ENCODE measurements at regions not wholly inside any gene's neighbourhood (a gene's known extent, or its start where the extent isn't known, plus 50 kb on each side); places are given as distances from the start of the nearest gene placed in this dataset.

DNA sequence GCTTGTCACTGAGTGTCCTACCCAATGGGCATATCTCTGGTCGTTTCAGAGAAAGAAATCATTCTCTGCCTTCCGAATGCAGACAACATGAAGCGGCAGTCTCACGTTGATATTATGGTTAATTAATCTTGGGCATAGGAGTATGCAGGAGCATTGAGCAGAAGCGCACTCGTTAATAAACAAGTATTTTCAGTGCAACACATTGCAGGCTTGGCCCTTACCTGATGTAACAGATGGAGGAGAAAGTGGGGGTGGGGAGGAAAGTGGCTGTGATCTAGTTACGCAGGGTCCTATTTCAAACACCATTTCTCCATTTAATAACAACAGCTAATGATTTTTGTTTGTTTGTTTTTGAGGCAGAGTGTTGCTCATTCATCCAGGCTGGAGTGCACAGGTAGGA lies 414.0 kb upstream of the RBFOX1 start:
- TF ChIP-seq, protein P1, sequence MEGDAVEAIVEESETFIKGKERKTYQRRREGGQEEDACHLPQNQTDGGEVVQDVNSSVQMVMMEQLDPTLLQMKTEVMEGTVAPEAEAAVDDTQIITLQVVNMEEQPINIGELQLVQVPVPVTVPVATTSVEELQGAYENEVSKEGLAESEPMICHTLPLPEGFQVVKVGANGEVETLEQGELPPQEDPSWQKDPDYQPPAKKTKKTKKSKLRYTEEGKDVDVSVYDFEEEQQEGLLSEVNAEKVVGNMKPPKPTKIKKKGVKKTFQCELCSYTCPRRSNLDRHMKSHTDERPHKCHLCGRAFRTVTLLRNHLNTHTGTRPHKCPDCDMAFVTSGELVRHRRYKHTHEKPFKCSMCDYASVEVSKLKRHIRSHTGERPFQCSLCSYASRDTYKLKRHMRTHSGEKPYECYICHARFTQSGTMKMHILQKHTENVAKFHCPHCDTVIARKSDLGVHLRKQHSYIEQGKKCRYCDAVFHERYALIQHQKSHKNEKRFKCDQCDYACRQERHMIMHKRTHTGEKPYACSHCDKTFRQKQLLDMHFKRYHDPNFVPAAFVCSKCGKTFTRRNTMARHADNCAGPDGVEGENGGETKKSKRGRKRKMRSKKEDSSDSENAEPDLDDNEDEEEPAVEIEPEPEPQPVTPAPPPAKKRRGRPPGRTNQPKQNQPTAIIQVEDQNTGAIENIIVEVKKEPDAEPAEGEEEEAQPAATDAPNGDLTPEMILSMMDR (IDR thresholded peaks at IDR 0.05; ENCODE audit: extremely low read depth in 1 of 2, insufficient read depth in 1 of 2, low read depth in 1 of 2, low read length in 2 of 2) = no peak
- no peak for TF ChIP-seq EZH2 (IDR thresholded peaks at IDR 0.05; ENCODE audit: borderline replicate concordance, low read depth, low read length, severe bottlenecking)
- no peak for TF ChIP-seq POLR2AphosphoS5 (IDR thresholded peaks at IDR 0.05; ENCODE audit: insufficient read depth, low read depth, low read length)
